Calu3 (cell line): ENCODE measurements at regions not wholly inside any gene's neighbourhood (a gene's known extent, or its start where the extent isn't known, plus 50 kb on each side); places are given as distances from the start of the nearest gene placed in this dataset.

Experiments
- BruUV-seq: library from RNA; stranded (reverse); fragments of 400-500 nt; replicated peaks from 2 replicates; lab custom pipeline; 2021; lab: Mats Ljungman, UMichigan
- CTCF ChIA-PET: fragments of 300-600 bp; sonication (Branson Sonifier 250); formaldehyde crosslinking; loops from one replicate; lab custom pipeline; 2022; ENCODE audit warnings: antibody characterized with exemption; lab: Charles Lee
- DNase-seq: peaks from one replicate; pipeline ENCODE4 v3.0.0; 2022
- H3K27ac Mint-ChIP-seq: one replicate; pipeline ENCODE4 v1.8.0; 2022; ENCODE audit warnings: mixed read lengths; ENCODE audit not compliant: unreplicated experiment
- H3K27me3 Mint-ChIP-seq: one replicate; pipeline ENCODE4 v1.8.0; 2022; ENCODE audit warnings: mixed read lengths; ENCODE audit not compliant: unreplicated experiment
- H3K36me3 Mint-ChIP-seq: one replicate; pipeline ENCODE4 v1.8.0; 2022; ENCODE audit warnings: mild to moderate bottlenecking, moderate library complexity, mixed read lengths; ENCODE audit not compliant: insufficient read depth, unreplicated experiment
- H3K4me1 Mint-ChIP-seq: one replicate; pipeline ENCODE4 v1.8.0; 2022; ENCODE audit warnings: mild to moderate bottlenecking, low read depth, mixed read lengths; ENCODE audit not compliant: unreplicated experiment
- H3K4me3 Mint-ChIP-seq: one replicate; pipeline ENCODE4 v1.8.0; 2022; ENCODE audit warnings: mild to moderate bottlenecking, low read depth, moderate library complexity, mixed read lengths; ENCODE audit not compliant: unreplicated experiment
- H3K9me3 Mint-ChIP-seq: one replicate; pipeline ENCODE4 v1.8.0; 2022; ENCODE audit warnings: low read depth, mixed read lengths; ENCODE audit not compliant: unreplicated experiment
- intact Hi-C: fragments of 100-400 bp; cut with micrococcal nuclease; formaldehyde crosslinking; loops from one replicate; pipeline ENCODE4 v1.10.0; 2022; ENCODE audit not compliant: unreplicated experiment
- TF ChIP-seq, protein P1 (sequence below): fragments of 200-600 bp; IDR thresholded peaks from one replicate; pipeline ENCODE4 v1.8.0; 2022; ENCODE audit warnings: antibody characterized with exemption; ENCODE audit not compliant: unreplicated experiment

DNA sequence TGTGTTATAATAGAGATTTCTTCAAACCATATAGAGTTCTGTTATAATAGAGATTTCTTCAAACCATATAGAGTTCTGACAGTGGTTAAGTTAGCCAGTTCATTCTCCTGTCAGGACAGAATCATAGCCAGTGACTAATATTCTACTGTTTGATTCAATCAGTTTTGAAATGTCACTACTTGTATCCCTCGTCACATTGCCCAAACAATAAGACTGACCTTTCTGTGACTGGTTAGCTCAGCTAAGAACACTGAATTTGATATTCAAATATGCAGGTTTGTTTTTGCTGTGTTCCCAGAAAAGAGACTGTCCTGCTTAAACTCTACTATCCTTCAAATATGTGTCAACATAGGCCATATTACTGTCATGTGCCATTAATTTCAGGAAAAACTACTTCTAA is 74.4 kb downstream of the ALG10B start:
- Mint-ChIP-seq H3K27me3 (no peaks in the 10 kb centered on the region), H3K4me3 (no peak overlapping the region), H3K9me3 (peaks cover 2% of the 10 kb centered on the region), H3K36me3 (no peaks in the 10 kb centered on the region), H3K27ac (no peak overlapping the region), H3K4me1 (peaks cover 8% of the 10 kb centered on the region)
- CTCF ChIA-PET: no interaction called here
- DNase-seq: no peak
- intact Hi-C loops: loop anchor here (10.0 kb wide), 1 partner anchor 64 kb away; no protein-coding TSS in a partner anchor
- TF ChIP-seq, protein P1, sequence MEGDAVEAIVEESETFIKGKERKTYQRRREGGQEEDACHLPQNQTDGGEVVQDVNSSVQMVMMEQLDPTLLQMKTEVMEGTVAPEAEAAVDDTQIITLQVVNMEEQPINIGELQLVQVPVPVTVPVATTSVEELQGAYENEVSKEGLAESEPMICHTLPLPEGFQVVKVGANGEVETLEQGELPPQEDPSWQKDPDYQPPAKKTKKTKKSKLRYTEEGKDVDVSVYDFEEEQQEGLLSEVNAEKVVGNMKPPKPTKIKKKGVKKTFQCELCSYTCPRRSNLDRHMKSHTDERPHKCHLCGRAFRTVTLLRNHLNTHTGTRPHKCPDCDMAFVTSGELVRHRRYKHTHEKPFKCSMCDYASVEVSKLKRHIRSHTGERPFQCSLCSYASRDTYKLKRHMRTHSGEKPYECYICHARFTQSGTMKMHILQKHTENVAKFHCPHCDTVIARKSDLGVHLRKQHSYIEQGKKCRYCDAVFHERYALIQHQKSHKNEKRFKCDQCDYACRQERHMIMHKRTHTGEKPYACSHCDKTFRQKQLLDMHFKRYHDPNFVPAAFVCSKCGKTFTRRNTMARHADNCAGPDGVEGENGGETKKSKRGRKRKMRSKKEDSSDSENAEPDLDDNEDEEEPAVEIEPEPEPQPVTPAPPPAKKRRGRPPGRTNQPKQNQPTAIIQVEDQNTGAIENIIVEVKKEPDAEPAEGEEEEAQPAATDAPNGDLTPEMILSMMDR: no peak
- BruUV-seq: no TSS peak

DNA sequence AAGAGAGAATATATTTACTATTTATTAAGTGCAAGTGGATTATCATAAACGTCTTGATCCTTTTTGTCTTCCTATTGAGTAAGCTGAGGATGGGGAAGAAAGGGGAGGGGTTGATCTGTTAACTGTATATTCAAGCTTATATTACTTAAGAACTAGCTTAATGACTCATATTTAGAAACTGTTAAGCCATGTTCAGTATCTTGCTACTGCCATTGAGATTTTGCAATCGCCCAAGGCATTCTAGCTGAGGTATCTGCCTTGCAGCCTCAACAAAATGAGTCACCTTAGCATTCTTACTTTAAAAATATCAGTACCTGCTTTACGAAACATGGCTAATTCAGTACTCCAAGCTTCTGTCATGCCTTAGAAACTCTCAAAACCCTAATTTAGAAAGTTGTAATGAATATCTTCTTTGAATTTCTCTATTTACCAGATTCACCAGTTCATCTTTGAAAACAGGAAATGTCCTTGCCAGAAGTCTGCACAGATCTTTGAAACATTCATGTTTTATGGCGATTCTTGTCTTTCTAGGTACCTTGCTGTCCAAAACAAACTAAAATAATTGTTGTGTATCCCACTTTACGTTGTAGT is 76.1 kb downstream of the ALG10B start:
- Mint-ChIP-seq H3K4me1 (no peaks in the 10 kb centered on the region), H3K4me3 (no peak overlapping the region), H3K27me3 (no peaks in the 10 kb centered on the region), H3K9me3 (peaks cover 5% of the 10 kb centered on the region), H3K36me3 (no peaks in the 10 kb centered on the region), H3K27ac (no peak overlapping the region)
- BruUV-seq: no TSS peak
- CTCF ChIA-PET: no interaction called here
- DNase-seq: peak; percentile 29
- TF ChIP-seq, protein P1: no peak
- intact Hi-C loops: loop anchor here (10.0 kb wide), 1 partner anchor 62 kb away; no protein-coding TSS in a partner anchor

DNA sequence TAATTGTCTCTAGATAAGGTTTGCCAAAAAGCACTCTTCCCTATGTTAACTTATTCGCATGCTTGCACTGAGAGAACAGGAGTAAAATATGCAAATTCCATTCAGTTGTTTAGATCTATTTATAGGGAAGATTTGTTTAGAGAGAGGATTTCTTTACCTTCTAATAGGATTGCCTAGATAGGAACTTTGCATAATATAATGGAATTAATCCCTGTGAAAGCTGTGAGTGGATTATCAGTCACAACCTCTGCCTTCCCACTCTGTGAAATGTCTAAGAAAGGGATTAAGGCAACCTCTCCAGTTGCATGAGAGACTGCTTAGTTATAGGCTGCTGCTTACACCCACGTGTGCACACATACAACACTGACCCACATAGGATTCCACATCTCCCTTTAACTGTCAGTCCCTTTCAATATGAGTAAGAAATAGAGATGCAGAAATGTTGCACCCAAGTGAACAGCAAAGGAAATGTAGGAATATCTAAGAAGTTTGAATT is 83.2 kb downstream of the ALG10B start:
- DNase-seq: no peak
- intact Hi-C loops: loop anchor here (10.0 kb wide), 1 partner anchor 55 kb away; no protein-coding TSS in a partner anchor
- BruUV-seq: no TSS peak

GRCh38 chr12:38402811-38403210 is 86.2 kb downstream of the ALG10B start:
- no peaks in the 10 kb centered on the region for H3K36me3 Mint-ChIP-seq
- no peaks in the 10 kb centered on the region for H3K27me3 Mint-ChIP-seq
- H3K9me3 Mint-ChIP-seq: no peaks in the 10 kb centered on the region
- DNase-seq: no peak
- no peak overlapping the region for H3K27ac Mint-ChIP-seq
- H3K4me1 Mint-ChIP-seq: no peaks in the 10 kb centered on the region
- no peak overlapping the region for H3K4me3 Mint-ChIP-seq
- TF ChIP-seq, protein P1: no peak
- BruUV-seq: no TSS peak
- CTCF ChIA-PET: no interaction called here
- intact Hi-C loops: no loop called here

More for the DNA sequence above, 83.2 kb downstream of the ALG10B start:
- TF ChIP-seq, protein P1: no peak
- Mint-ChIP-seq H3K27ac (no peak overlapping the region), H3K4me3 (no peak overlapping the region), H3K9me3 (peaks cover 2% of the 10 kb centered on the region), H3K27me3 (no peaks in the 10 kb centered on the region), H3K4me1 (no peaks in the 10 kb centered on the region), H3K36me3 (no peaks in the 10 kb centered on the region)
- CTCF ChIA-PET: no interaction called here
